ENCODE measurements at regions not wholly inside any gene's neighbourhood (a gene's known extent, or its start where the extent isn't known, plus 50 kb on each side); places are given as distances from the start of the nearest gene placed in this dataset.

- DNase-seq (ENCODE audit: low read depth in 2 of 2, low spot score in 1 of 2), result no peak
Measured at GRCh38 chr21:38654580-38654979, 151.1 kb upstream of the ETS2 start.

- DNase-seq (ENCODE audit: low read depth in 2 of 2, low spot score in 1 of 2), result no peak
Measured at GRCh38 chr21:38658511-38658910, 147.2 kb upstream of the ETS2 start.

GRCh38 chr21:38659936-38660332, 145.8 kb upstream of the ETS2 start:
- DNase-seq (ENCODE audit: low read depth in 2 of 2, low spot score in 1 of 2), result no peak

- no peak for DNase-seq (ENCODE audit: low read depth in 2 of 2, low spot score in 1 of 2)
Measured at GRCh38 chr21:38660333-38661196, 145.2 kb upstream of the ETS2 start.

GRCh38 chr21:38661197-38661871, 144.4 kb upstream of the ETS2 start:
- DNase-seq (ENCODE audit: low read depth in 2 of 2, low spot score in 1 of 2), result no peak

- DNase-seq (ENCODE audit: low read depth in 2 of 2, low spot score in 1 of 2), result no peak
Measured at GRCh38 chr21:38661889-38662568, 143.7 kb upstream of the ETS2 start.

- no peak for DNase-seq (ENCODE audit: low read depth in 2 of 2, low spot score in 1 of 2)
Measured at GRCh38 chr21:38663282-38663681, 142.4 kb upstream of the ETS2 start.

GRCh38 chr21:38664315-38664714, 141.4 kb upstream of the ETS2 start:
- DNase-seq (ENCODE audit: low read depth in 2 of 2, low spot score in 1 of 2), result no peak

- no peak for DNase-seq (ENCODE audit: low read depth in 2 of 2, low spot score in 1 of 2)
Measured at GRCh38 chr21:38664841-38665240, 140.9 kb upstream of the ETS2 start.

- DNase-seq (ENCODE audit: low read depth in 2 of 2, low spot score in 1 of 2), result no peak
Measured at GRCh38 chr21:38667291-38667870, 138.3 kb upstream of the ETS2 start.

GRCh38 chr21:38668067-38668466, 137.7 kb upstream of the ETS2 start:
- DNase-seq (ENCODE audit: low read depth in 2 of 2, low spot score in 1 of 2), result no peak

- no peak for DNase-seq (ENCODE audit: low read depth in 2 of 2, low spot score in 1 of 2)
Measured at GRCh38 chr21:38668541-38668940, 137.2 kb upstream of the ETS2 start.

GRCh38 chr21:38669186-38669585, 136.5 kb upstream of the ETS2 start:
- no peak for DNase-seq (ENCODE audit: low read depth in 2 of 2, low spot score in 1 of 2)

- DNase-seq (ENCODE audit: low read depth in 2 of 2, low spot score in 1 of 2), result no peak
Measured at GRCh38 chr21:38670861-38671260, 134.9 kb upstream of the ETS2 start.

- no peak for DNase-seq (ENCODE audit: low read depth in 2 of 2, low spot score in 1 of 2)
Measured at GRCh38 chr21:38671773-38672172, 134.0 kb upstream of the ETS2 start.

- no peak for DNase-seq (ENCODE audit: low read depth in 2 of 2, low spot score in 1 of 2)
Measured at GRCh38 chr21:38675182-38675824, 130.4 kb upstream of the ETS2 start.

- DNase-seq (ENCODE audit: low read depth in 2 of 2, low spot score in 1 of 2), result no peak
Measured at GRCh38 chr21:38678827-38679226, 126.9 kb upstream of the ETS2 start.

- DNase-seq (ENCODE audit: low read depth in 2 of 2, low spot score in 1 of 2), result no peak
Measured at GRCh38 chr21:38679534-38679933, 126.2 kb upstream of the ETS2 start.

GRCh38 chr21:38680401-38680800, 125.3 kb upstream of the ETS2 start:
- no peak for DNase-seq (ENCODE audit: low read depth in 2 of 2, low spot score in 1 of 2)

- DNase-seq (ENCODE audit: low read depth in 2 of 2, low spot score in 1 of 2), result no peak
Measured at GRCh38 chr21:38683222-38683621, 122.5 kb upstream of the ETS2 start.

- no peak for DNase-seq (ENCODE audit: low read depth in 2 of 2, low spot score in 1 of 2)
Measured at GRCh38 chr21:38688068-38688467, 117.7 kb upstream of the ETS2 start.
